NCI-H345 (cell line): ENCODE measurements at regions not wholly inside any gene's neighbourhood (a gene's known extent, or its start where the extent isn't known, plus 50 kb on each side); places are given as distances from the start of the nearest gene placed in this dataset.
A peak's percentile ranks its signal among the peaks of the same experiment; 100 is the strongest.

Experiments
- DNase-seq: peaks from one replicate; lab custom pipeline; 2025; lab: John Stamatoyannopoulos, UW

GRCh38 chr20:50301165-50301564 lies 110.5 kb downstream of the CEBPB start:
- no peak for DNase-seq

GRCh38 chr20:50301712-50302111 lies 111.1 kb downstream of the CEBPB start:
- no peak for DNase-seq

GRCh38 chr20:50302341-50303057 lies 111.9 kb downstream of the CEBPB start:
- DNase-seq, result no peak

- DNase-seq, result peak; percentile 85
Observed at GRCh38 chr20:50303573-50304500, 113.2 kb downstream of the CEBPB start.

GRCh38 chr20:50304501-50304856 lies 113.8 kb downstream of the CEBPB start:
- DNase-seq, result no peak

- no peak for DNase-seq
Observed at GRCh38 chr20:50304923-50305635, 114.4 kb downstream of the CEBPB start.

GRCh38 chr20:50305636-50306477 lies 115.2 kb downstream of the CEBPB start:
- peak; percentile 76 for DNase-seq

- no peak for DNase-seq
Observed at GRCh38 chr20:50306478-50307423, 116.1 kb downstream of the CEBPB start.

- no peak for DNase-seq
Observed at GRCh38 chr20:50308166-50308512, 117.5 kb downstream of the CEBPB start.

GRCh38 chr20:50308513-50309279 lies 118.1 kb downstream of the CEBPB start:
- DNase-seq, result no peak

- DNase-seq, result no peak
Observed at GRCh38 chr20:50309280-50309763, 118.7 kb downstream of the CEBPB start.

- no peak for DNase-seq
Observed at GRCh38 chr20:50309764-50310672, 119.4 kb downstream of the CEBPB start.

GRCh38 chr20:50310673-50311051 lies 120.0 kb downstream of the CEBPB start:
- no peak for DNase-seq

GRCh38 chr20:50311308-50312001 lies 120.8 kb downstream of the CEBPB start:
- no peak for DNase-seq

- DNase-seq, result no peak
Observed at GRCh38 chr20:50312002-50312681, 121.5 kb downstream of the CEBPB start.

- peak; percentile 15 for DNase-seq
Observed at GRCh38 chr20:50312682-50313521, 122.3 kb downstream of the CEBPB start.

- DNase-seq, result no peak
Observed at GRCh38 chr20:50313522-50313820, 122.8 kb downstream of the CEBPB start.
